Caki2 (cell line): ENCODE measurements at regions not wholly inside any gene's neighbourhood (a gene's known extent, or its start where the extent isn't known, plus 50 kb on each side); places are given as distances from the start of the nearest gene placed in this dataset.
A peak's percentile ranks its signal among the peaks of the same experiment; 100 is the strongest.
"Not testable (repeated sequence)": the region's sequence is repeated elsewhere in the genome, so short reads cannot be mapped to it uniquely, and the experiment has no call there.

Experiments used
- DNase-seq: peaks from one replicate; pipeline ENCODE4 v3.0.0-alpha.2; 2015; ENCODE audit warnings: low read depth
- in situ Hi-C: cut with HindIII; loops from 2 replicates; pipeline ENCODE4 v1.10.0; 2016; ENCODE audit warnings: low sequenced_read_pairs, low pct_unique_long_range_greater_than_20kb, mixed read lengths

- DNase-seq, in situ Hi-C loops: not testable (repeated sequence)
Measured at GRCh38 chr16:16550824-16551223, 171.9 kb downstream of the NPIPA7 start.

- DNase-seq, in situ Hi-C loops: not testable (repeated sequence)
Measured at GRCh38 chr16:16552819-16553340, 173.9 kb downstream of the NPIPA7 start.

- in situ Hi-C loops, DNase-seq: not testable (repeated sequence)
Measured at GRCh38 chr16:16559179-16559740, 180.3 kb downstream of the NPIPA7 start.

GRCh38 chr16:16561532-16561931 is 182.6 kb downstream of the NPIPA7 start:
- DNase-seq, in situ Hi-C loops: not testable (repeated sequence)

GRCh38 chr16:16563962-16564361 is 185.0 kb downstream of the NPIPA7 start:
- DNase-seq, in situ Hi-C loops: not testable (repeated sequence)

- DNase-seq, in situ Hi-C loops: not testable (repeated sequence)
Measured at GRCh38 chr16:16565326-16565725, 186.4 kb downstream of the NPIPA7 start.

- in situ Hi-C loops, DNase-seq: not testable (repeated sequence)
Measured at GRCh38 chr16:16570055-16570454, 191.1 kb downstream of the NPIPA7 start.

GRCh38 chr16:16570874-16571273 is 191.9 kb downstream of the NPIPA7 start:
- in situ Hi-C loops, DNase-seq: not testable (repeated sequence)

- DNase-seq, in situ Hi-C loops: not testable (repeated sequence)
Measured at GRCh38 chr16:16572130-16572774, 193.3 kb downstream of the NPIPA7 start.

- in situ Hi-C loops, DNase-seq: not testable (repeated sequence)
Measured at GRCh38 chr16:16577062-16577461, 198.1 kb downstream of the NPIPA7 start.

GRCh38 chr16:16578701-16579100 is 199.8 kb downstream of the NPIPA7 start:
- DNase-seq, result no peak
- in situ Hi-C loops, result no loop called here

- DNase-seq, in situ Hi-C loops: not testable (repeated sequence)
Measured at GRCh38 chr16:16582916-16583315, 204.0 kb downstream of the NPIPA7 start.

- in situ Hi-C loops, DNase-seq: not testable (repeated sequence)
Measured at GRCh38 chr16:16586073-16586651, 207.2 kb downstream of the NPIPA7 start.

GRCh38 chr16:16586969-16587368 is 208.0 kb downstream of the NPIPA7 start:
- DNase-seq, in situ Hi-C loops: not testable (repeated sequence)

GRCh38 chr16:16588436-16588835 is 209.5 kb downstream of the NPIPA7 start:
- in situ Hi-C loops, DNase-seq: not testable (repeated sequence)

GRCh38 chr16:16590654-16591318 is 211.8 kb downstream of the NPIPA7 start:
- in situ Hi-C loops, DNase-seq: not testable (repeated sequence)

- in situ Hi-C loops, result not testable (repeated sequence)
- DNase-seq, result peak; percentile 11
Measured at GRCh38 chr16:16593156-16593863, 214.4 kb downstream of the NPIPA7 start.

GRCh38 chr16:16595029-16595718 is 216.2 kb downstream of the NPIPA7 start:
- DNase-seq, in situ Hi-C loops: not testable (repeated sequence)
